ENCODE measurements at regions not wholly inside any gene's neighbourhood (a gene's known extent, or its start where the extent isn't known, plus 50 kb on each side); places are given as distances from the start of the nearest gene placed in this dataset. TPM values are rescaled to one million over a fixed set of nuclear protein-coding genes. Genes with fewer than 3 reads are reported as not detected.

- Mint-ChIP-seq H3K27me3 (no peaks in the 10 kb centered on the region), H3K9me3 (ENCODE audit: low read depth) (no peaks in the 10 kb centered on the region)
Measured at GRCh38 chr10:20350509-20350908, 534.3 kb downstream of the PLXDC2 start.

GRCh38 chr10:20343036-20343435 lies 526.8 kb downstream of the PLXDC2 start:
- H3K4me3 Mint-ChIP-seq (ENCODE audit: low read depth): no peak overlapping the region
- no peak for TF ChIP-seq CTCF (IDR thresholded peaks at IDR 0.05; ENCODE audit: unreplicated experiment)
- no peak overlapping the region for H3K27ac Mint-ChIP-seq
- no peaks in the 10 kb centered on the region for H3K4me1 Mint-ChIP-seq (ENCODE audit: low read depth)
- H3K9me3 Mint-ChIP-seq (ENCODE audit: low read depth): peaks cover 13% of the 10 kb centered on the region
- DNase-seq (ENCODE audit: low spot score, unreplicated experiment): no peak
- peaks cover 3% of the 10 kb centered on the region for H3K36me3 Mint-ChIP-seq (ENCODE audit: insufficient read depth)
- H3K27me3 Mint-ChIP-seq: no peaks in the 10 kb centered on the region

More at GRCh38 chr10:20350509-20350908, 534.3 kb downstream of the PLXDC2 start:
- Mint-ChIP-seq H3K36me3 (ENCODE audit: insufficient read depth) (no peaks in the 10 kb centered on the region), H3K27ac (no peak overlapping the region), H3K4me3 (ENCODE audit: low read depth) (no peak overlapping the region), H3K4me1 (ENCODE audit: low read depth) (no peaks in the 10 kb centered on the region)
- no peak for TF ChIP-seq CTCF (IDR thresholded peaks at IDR 0.05; ENCODE audit: unreplicated experiment)
- DNase-seq (ENCODE audit: low spot score, unreplicated experiment): no peak

Small RNA genes lying in the stretch of these regions (microRNA-seq; reads per million reads assigned to microRNA genes)
- gene MIR4675 (ENCODE audit: borderline number of aligned reads, unreplicated experiment): not detected
